Activated T-helper 2 cell treated with anti-CD3 and anti-CD28 coated beads, Interferon-gamma antibody, Interleukin-2, Interleukin-4, amounts not matched to agents 10 μg/mL and 5 μg/mL and 100 μg/mL, durations not matched to agents 14 hours and 24 hours and 36 hours (primary cell): ENCODE measurements at regions not wholly inside any gene's neighbourhood (a gene's known extent, or its start where the extent isn't known, plus 50 kb on each side); places are given as distances from the start of the nearest gene placed in this dataset.

Source experiments
- DNase-seq: peaks from one replicate; pipeline ENCODE4 v3.0.0; 2021; ENCODE audit warnings: low spot score
- H3K27ac Mint-ChIP-seq: one replicate; pipeline ENCODE4 v1.8.0; 2021; ENCODE audit warnings: mixed read lengths
- H3K27me3 Mint-ChIP-seq: one replicate; pipeline ENCODE4 v1.8.0; 2021; ENCODE audit warnings: low read depth, mixed read lengths
- H3K36me3 Mint-ChIP-seq: one replicate; pipeline ENCODE4 v1.8.0; 2021; ENCODE audit warnings: low read depth, mixed read lengths
- H3K4me1 Mint-ChIP-seq: one replicate; pipeline ENCODE4 v1.8.0; 2021; ENCODE audit warnings: low read depth, mixed read lengths
- H3K4me3 Mint-ChIP-seq: one replicate; pipeline ENCODE4 v1.8.0; 2021; ENCODE audit warnings: low read depth, mild to moderate bottlenecking, moderate library complexity, mixed read lengths
- H3K9me3 Mint-ChIP-seq: one replicate; pipeline ENCODE4 v1.8.0; 2021; ENCODE audit warnings: mixed read lengths
- intact Hi-C: fragments of 100-400 bp; cut with micrococcal nuclease; formaldehyde crosslinking; loops from one replicate; pipeline ENCODE4 v1.15.1; 2023

- Mint-ChIP-seq H3K9me3 (peaks cover 6% of the 10 kb centered on the region), H3K27me3 (peaks cover 19% of the 10 kb centered on the region), H3K27ac (no peak overlapping the region), H3K4me1 (peaks cover 7% of the 10 kb centered on the region), H3K4me3 (no peak overlapping the region), H3K36me3 (no peaks in the 10 kb centered on the region)
- intact Hi-C loops: no loop called here
- DNase-seq: no peak
These were observed 77.8 kb upstream of the LINC01488 start for GRCh38 chr11:69403556-69404215.

GRCh38 chr11:69406060-69406459 lies 75.4 kb upstream of the LINC01488 start:
- Mint-ChIP-seq H3K4me1 (peaks cover 11% of the 10 kb centered on the region), H3K36me3 (no peaks in the 10 kb centered on the region), H3K9me3 (peaks cover 6% of the 10 kb centered on the region), H3K27ac (no peak overlapping the region), H3K27me3 (peaks cover 24% of the 10 kb centered on the region), H3K4me3 (no peak overlapping the region)
- intact Hi-C loops: no loop called here
- no peak for DNase-seq

- Mint-ChIP-seq H3K27me3 (peaks cover 15% of the 10 kb centered on the region), H3K4me1 (peaks cover 6% of the 10 kb centered on the region), H3K9me3 (no peaks in the 10 kb centered on the region), H3K4me3 (no peak overlapping the region), H3K36me3 (no peaks in the 10 kb centered on the region), H3K27ac (no peak overlapping the region)
- DNase-seq: no peak
- intact Hi-C loops: no loop called here
These were observed 71.4 kb upstream of the LINC01488 start for GRCh38 chr11:69409812-69410645.

GRCh38 chr11:69411257-69411924 lies 70.1 kb upstream of the LINC01488 start:
- intact Hi-C loops: no loop called here

GRCh38 chr11:69413015-69413801 lies 68.3 kb upstream of the LINC01488 start:
- no peaks in the 10 kb centered on the region for H3K36me3 Mint-ChIP-seq
- no peak for DNase-seq
- H3K4me3 Mint-ChIP-seq: no peak overlapping the region
- H3K9me3 Mint-ChIP-seq: no peaks in the 10 kb centered on the region
- no peak overlapping the region for H3K27ac Mint-ChIP-seq
- peaks cover 4% of the 10 kb centered on the region for H3K4me1 Mint-ChIP-seq
- intact Hi-C loops: no loop called here
- peaks cover 6% of the 10 kb centered on the region for H3K27me3 Mint-ChIP-seq

More at GRCh38 chr11:69411257-69411924, 70.1 kb upstream of the LINC01488 start:
- peaks cover 4% of the 10 kb centered on the region for H3K4me1 Mint-ChIP-seq
- H3K36me3 Mint-ChIP-seq: no peaks in the 10 kb centered on the region
- peaks cover 10% of the 10 kb centered on the region for H3K27me3 Mint-ChIP-seq
- DNase-seq: no peak
- no peak overlapping the region for H3K4me3 Mint-ChIP-seq
- no peaks in the 10 kb centered on the region for H3K9me3 Mint-ChIP-seq
- no peak overlapping the region for H3K27ac Mint-ChIP-seq

- DNase-seq: no peak
- Mint-ChIP-seq H3K4me3 (no peak overlapping the region), H3K27me3 (peaks cover 5% of the 10 kb centered on the region), H3K9me3 (no peaks in the 10 kb centered on the region), H3K36me3 (no peaks in the 10 kb centered on the region), H3K27ac (no peak overlapping the region), H3K4me1 (peaks cover 4% of the 10 kb centered on the region)
- intact Hi-C loops: no loop called here
These were observed 67.5 kb upstream of the LINC01488 start for GRCh38 chr11:69413993-69414392.

- Mint-ChIP-seq H3K9me3 (no peaks in the 10 kb centered on the region), H3K4me3 (no peak overlapping the region), H3K36me3 (no peaks in the 10 kb centered on the region), H3K27me3 (peaks cover 3% of the 10 kb centered on the region), H3K4me1 (peaks cover 3% of the 10 kb centered on the region), H3K27ac (no peak overlapping the region)
- intact Hi-C loops: no loop called here
- DNase-seq: no peak
These were observed 66.7 kb upstream of the LINC01488 start for GRCh38 chr11:69414773-69415187.

GRCh38 chr11:69415411-69416142 lies 65.9 kb upstream of the LINC01488 start:
- Mint-ChIP-seq H3K36me3 (no peaks in the 10 kb centered on the region), H3K9me3 (no peaks in the 10 kb centered on the region), H3K4me3 (no peak overlapping the region), H3K4me1 (no peaks in the 10 kb centered on the region), H3K27ac (no peak overlapping the region), H3K27me3 (no peaks in the 10 kb centered on the region)
- DNase-seq: no peak
- intact Hi-C loops: no loop called here

GRCh38 chr11:69416143-69416515 lies 65.3 kb upstream of the LINC01488 start:
- Mint-ChIP-seq H3K27me3 (no peaks in the 10 kb centered on the region), H3K36me3 (no peaks in the 10 kb centered on the region), H3K4me1 (no peaks in the 10 kb centered on the region), H3K27ac (no peak overlapping the region), H3K9me3 (no peaks in the 10 kb centered on the region), H3K4me3 (no peak overlapping the region)
- intact Hi-C loops: no loop called here
- DNase-seq: no peak

GRCh38 chr11:69416762-69417698 lies 64.4 kb upstream of the LINC01488 start:
- no peak for DNase-seq
- Mint-ChIP-seq H3K4me3 (no peak overlapping the region), H3K4me1 (no peaks in the 10 kb centered on the region), H3K27me3 (no peaks in the 10 kb centered on the region), H3K9me3 (no peaks in the 10 kb centered on the region), H3K36me3 (no peaks in the 10 kb centered on the region), H3K27ac (no peak overlapping the region)
- intact Hi-C loops: no loop called here

- Mint-ChIP-seq H3K9me3 (no peaks in the 10 kb centered on the region), H3K36me3 (no peaks in the 10 kb centered on the region), H3K4me1 (no peaks in the 10 kb centered on the region), H3K27ac (no peak overlapping the region), H3K4me3 (no peak overlapping the region), H3K27me3 (no peaks in the 10 kb centered on the region)
- DNase-seq: no peak
- intact Hi-C loops: no loop called here
These were observed 63.8 kb upstream of the LINC01488 start for GRCh38 chr11:69417699-69418085.
